ENCODE measurements at regions not wholly inside any gene's neighbourhood (a gene's known extent, or its start where the extent isn't known, plus 50 kb on each side); places are given as distances from the start of the nearest gene placed in this dataset.

GRCh38 chr7:136027160-136027559 lies 50.0 kb upstream of the MTPN start:
- Histone ChIP-seq H2BK15ac (ENCODE audit: low read depth, low read length) (no peak overlapping the region), H3K4me1 (ENCODE audit: insufficient read depth, low read length) (no peaks in the 10 kb centered on the region), H2BK20ac (ENCODE audit: low read depth, low read length, poor library complexity, severe bottlenecking) (no peak overlapping the region), H4K20me1 (ENCODE audit: control insufficient read depth, insufficient read depth, insufficient read length) (no peaks in the 10 kb centered on the region), H3K4me2 (ENCODE audit: insufficient read depth, insufficient read length, low read length) (no peak overlapping the region), H3K4ac (ENCODE audit: low read depth, low read length) (no peak overlapping the region), H3K9me3 (ENCODE audit: control insufficient read depth, low read depth, low read length) (no peaks in the 10 kb centered on the region), H3K56ac (ENCODE audit: insufficient read length, low read depth, low read length) (no peak overlapping the region), H3K14ac (ENCODE audit: insufficient read depth, low read length) (no peak overlapping the region), H3K27ac (ENCODE audit: insufficient read length, low read depth, low read length) (no peak overlapping the region), H3K79me2 (ENCODE audit: insufficient read depth, low read length) (no peaks in the 10 kb centered on the region), H3K27me3 (ENCODE audit: insufficient read depth, low read length) (no peaks in the 10 kb centered on the region), H3T11ph (ENCODE audit: low read length) (no peak overlapping the region), H2BK12ac (ENCODE audit: insufficient read length, low read depth, low read length) (no peak overlapping the region), H2BK120ac (ENCODE audit: low read depth, low read length, poor library complexity, severe bottlenecking) (no peak overlapping the region), H3K23me2 (ENCODE audit: insufficient read length, low read depth, low read length, poor library complexity, severe bottlenecking) (no peaks in the 10 kb centered on the region), H2BK5ac (ENCODE audit: insufficient read length, low read length) (no peak overlapping the region), H3K9ac (ENCODE audit: extremely low read depth, insufficient read length, low read length) (no peak overlapping the region), H2AFZ (ENCODE audit: low read length) (no peak overlapping the region), H4K8ac (replicated peaks; ENCODE audit: insufficient read length, low read depth, low read length) (no peak overlapping the region), H3K79me1 (ENCODE audit: insufficient read depth, low read depth, low read length, poor library complexity, severe bottlenecking) (no peaks in the 10 kb centered on the region), H3K23ac (ENCODE audit: insufficient read length, low read depth, low read length) (no peak overlapping the region), H3K18ac (ENCODE audit: insufficient read length, low read depth, low read length) (no peak overlapping the region), H2AK5ac (ENCODE audit: insufficient read length, low read length) (no peak overlapping the region), H4K5ac (ENCODE audit: insufficient read length, low read depth, low read length) (no peak overlapping the region), H4K91ac (ENCODE audit: insufficient read length, low read depth, low read length) (no peak overlapping the region)
- no peaks in the 10 kb centered on the region for H3K36me3 Mint-ChIP-seq (ENCODE audit: insufficient read depth in 1 of 3, low read depth in 3 of 3)
- no CpG with 5 or more reads among the region's 2 CpGs for WGBS (ENCODE audit: extremely low coverage, insufficient read length, low lambda C conversion rate)
- H3K27me3 Mint-ChIP-seq (ENCODE audit: low read depth): no peaks in the 10 kb centered on the region; the same call in 1 of the 2 replicates
- no peaks in the 10 kb centered on the region for H3K4me1 Mint-ChIP-seq
- H3K27ac Mint-ChIP-seq: no peak overlapping the region
- no peak overlapping the region for H3K4me3 Mint-ChIP-seq
- no peak for DNase-seq
- TF ChIP-seq CTCF (conservative IDR thresholded peaks at IDR 0.05): no peak
- H3K9me3 Mint-ChIP-seq: no peaks in the 10 kb centered on the region; a peak in 1 of 5 replicates
